HG03025 (cell line): ENCODE measurements at regions not wholly inside any gene's neighbourhood (a gene's known extent, or its start where the extent isn't known, plus 50 kb on each side); places are given as distances from the start of the nearest gene placed in this dataset.

ENCODE experiments used
- ATAC-seq: cut with Tn5 transposase; IDR thresholded peaks from one replicate; pipeline ENCODE4 v1.9.1; 2021; ENCODE audit warnings: mild to moderate bottlenecking, moderate library complexity; ENCODE audit not compliant: unreplicated experiment, low FRiP score

- no peak for ATAC-seq
Measured at GRCh38 chr10:124305131-124305530, 113.6 kb downstream of the OAT start.

GRCh38 chr10:124303662-124304418 is 114.9 kb downstream of the OAT start:
- ATAC-seq = no peak

GRCh38 chr10:124302951-124303505 is 115.7 kb downstream of the OAT start:
- no peak for ATAC-seq

- ATAC-seq = no peak
Measured at GRCh38 chr10:124301736-124302135, 117.0 kb downstream of the OAT start.

GRCh38 chr10:124300735-124301134 is 118.0 kb downstream of the OAT start:
- ATAC-seq = no peak

GRCh38 chr10:124300224-124300623 is 118.5 kb downstream of the OAT start:
- ATAC-seq = no peak

GRCh38 chr10:124299696-124300095 is 119.0 kb downstream of the OAT start:
- no peak for ATAC-seq

GRCh38 chr10:124298891-124299290 is 119.8 kb downstream of the OAT start:
- ATAC-seq = no peak

- ATAC-seq = no peak
Measured at GRCh38 chr10:124296813-124297788, 121.6 kb downstream of the OAT start.

GRCh38 chr10:124296121-124296812 is 122.5 kb downstream of the OAT start:
- ATAC-seq = no peak

GRCh38 chr10:124294811-124295770 is 123.6 kb downstream of the OAT start:
- no peak for ATAC-seq

GRCh38 chr10:124293616-124294449 is 124.9 kb downstream of the OAT start:
- ATAC-seq = no peak

- ATAC-seq = no peak
Measured at GRCh38 chr10:124292911-124293615, 125.7 kb downstream of the OAT start.

- no peak for ATAC-seq
Measured at GRCh38 chr10:124291001-124291701, 127.6 kb downstream of the OAT start.

- ATAC-seq = no peak
Measured at GRCh38 chr10:124289851-124290795, 128.6 kb downstream of the OAT start.
